Pancreas (tissue), 10 donors: ENCODE measurements at regions not wholly inside any gene's neighbourhood (a gene's known extent, or its start where the extent isn't known, plus 50 kb on each side); places are given as distances from the start of the nearest gene placed in this dataset.
"Not testable (repeated sequence)": the region's sequence is repeated elsewhere in the genome, so short reads cannot be mapped to it uniquely, and the experiment has no call there.

ENCODE experiments used
- ATAC-seq, 4 donors: fragments of 200-7000 bp; cut with Tn5 transposase; one replicate each; pipeline versions ENCODE4 v1.8.0 to v1.9.1; 2020; ENCODE audit warnings: mild to moderate bottlenecking in 4 of 4, moderate library complexity in 4 of 4
- DNase-seq, 6 donors: peaks; one replicate each; pipeline ENCODE4 v3.0.0-alpha.2; 2020
- FAIRE-seq: peaks from 2 replicates; lab custom pipeline; 2012; peaks lifted over from hg19 to GRCh38; lab: Jason Lieb, UNC
- H3K27ac ChIP-seq, 4 donors: fragments of 200-600 bp; sonication (generic); 1 replicate in 3 of 4; 2 replicates in 1 of 4; pipeline versions ENCODE4 v1.5.0 to v1.8.0; 2020
- H3K27me3 ChIP-seq, 4 donors: fragments of 200-600 bp; one replicate each; pipeline ENCODE4 v1.8.0; 2021
- H3K36me3 ChIP-seq, 3 donors: fragments of 200-600 bp; sonication (generic) in 1 of 3; one replicate each; pipeline versions ENCODE4 v1.5.0 to v1.8.0; 2020 to 2021
- H3K4me1 ChIP-seq, 3 donors: fragments of 200-600 bp; one replicate each; pipeline ENCODE4 v1.8.0; 2021
- H3K4me3 ChIP-seq, 4 donors: fragments of 200-600 bp; sonication (generic) in 2 of 4; one replicate each; pipeline versions ENCODE4 v1.5.0 to v1.8.0; 2020 to 2021
- H3K9me3 ChIP-seq, 4 donors: fragments of 200-600 bp; one replicate each; pipeline ENCODE4 v1.8.0; 2021
- WGBS, 2 donors: extraction: QIAGEN DNeasy Blood & Tissue Kit; methylation state at CpG; one replicate each; pipeline ENCODE4 v1.1.7; 2013; 5-methylcytosine and 5-hydroxymethylcytosine counted together
- intact Hi-C, 3 donors: fragments of 100-400 bp; cut with DNase I; formaldehyde crosslinking; loops; one replicate each; pipeline versions ENCODE4 v1.11.1 to v1.14.2; 2022
- TF ChIP-seq, protein P1 (sequence below), 4 donors: fragments of 200-600 bp; sonication (generic) in 3 of 4; IDR thresholded peaks; one replicate each; pipeline versions ENCODE4 v1.5.0 to v1.8.0; 2021; ENCODE audit warnings: antibody characterized with exemption in 4 of 4
- donor health status: healthy with polysubstance abuse.
- donor health status: DM: no; HTN: no; CAD: no; lungs with moderate emphysema.
- donor health status: DM: no; HTN: no; CAD: no.
- donor health status: control.
- donor health status: control.
- donor health status: Bipolar disorder and iron deficiency.
- donor health status: DM: yes; HTN: yes; CAD: no.
- donor health status: DM: no; HTN: no; CAD: no.
- donor health status: DM: no; HTN: no; CAD: no.
- donor health status: DM: yes; HTN: yes; CAD: no.

DNA sequence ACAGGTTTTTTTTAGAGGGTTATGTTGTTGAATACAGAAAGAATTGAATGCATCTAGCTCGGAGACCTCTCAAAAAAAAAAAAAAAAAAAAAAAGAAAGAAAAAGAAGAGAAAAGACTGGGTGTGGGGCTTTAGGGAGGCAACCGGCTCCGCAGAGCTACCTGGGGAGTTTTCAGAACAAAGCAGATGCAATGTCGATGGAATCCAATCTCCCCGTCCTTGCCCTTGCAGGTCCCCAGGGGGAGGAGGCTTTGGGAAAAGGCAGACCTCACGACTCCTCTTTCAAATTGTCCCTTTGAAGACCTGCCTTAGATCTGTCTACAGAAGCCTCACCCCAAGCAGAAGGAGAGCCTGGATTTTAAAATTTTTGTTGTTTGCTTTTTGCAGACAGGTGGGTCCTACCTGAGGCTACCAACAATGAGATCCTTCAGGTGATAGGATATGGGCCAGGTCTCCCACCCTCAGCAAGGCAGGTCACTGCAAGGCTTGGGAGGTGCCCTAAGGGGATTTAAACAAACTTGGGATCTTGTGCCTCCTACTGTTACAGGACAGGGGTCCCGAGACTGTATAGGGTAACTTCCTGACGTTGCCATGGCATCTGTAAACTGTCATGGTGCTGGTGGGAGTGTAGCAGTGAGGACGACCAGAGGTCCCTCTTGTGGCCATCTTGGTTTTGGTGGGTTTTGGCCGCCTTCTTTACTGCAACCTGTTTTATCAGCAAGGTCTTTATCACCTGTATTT lies 75.2 kb upstream of the PRKX start:
- FAIRE-seq = no peak
- WGBS, 2 donors = 13 to 16% methylated on average over 10 of the region's 10 CpGs

DNA sequence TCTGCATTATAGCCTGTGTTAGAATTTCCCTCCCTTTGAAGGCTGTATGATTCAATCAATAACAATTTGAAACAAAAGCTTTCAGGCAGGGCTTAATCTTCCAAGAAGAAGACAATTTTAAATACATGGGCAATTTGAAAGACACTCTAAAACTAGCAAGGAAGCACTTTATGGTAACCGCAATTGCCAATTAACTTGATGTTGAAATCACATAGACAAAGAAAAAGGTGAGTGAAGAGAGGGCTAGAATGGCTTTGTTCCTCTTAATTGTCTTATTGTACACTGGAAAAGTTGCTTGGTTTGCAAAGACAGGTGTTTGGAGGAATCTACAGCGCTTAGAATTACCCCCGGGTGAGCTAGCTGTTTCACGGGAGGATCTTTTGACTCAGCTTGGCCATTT lies 74.4 kb upstream of the PRKX start:
- H3K27ac ChIP-seq = no peak overlapping the region
- no peak overlapping the region for H3K4me3 ChIP-seq
- no peaks in the 10 kb centered on the region for H3K4me1 ChIP-seq
- 35 to 53% methylated on average over 4 of the region's 4 CpGs for WGBS, 2 donors
- ATAC-seq (no peak), DNase-seq (no peak), FAIRE-seq (no peak)
- no peaks in the 10 kb centered on the region for H3K36me3 ChIP-seq
- intact Hi-C loops = no loop called here
- H3K9me3 ChIP-seq = no peaks in the 10 kb centered on the region
- TF ChIP-seq, protein P1, sequence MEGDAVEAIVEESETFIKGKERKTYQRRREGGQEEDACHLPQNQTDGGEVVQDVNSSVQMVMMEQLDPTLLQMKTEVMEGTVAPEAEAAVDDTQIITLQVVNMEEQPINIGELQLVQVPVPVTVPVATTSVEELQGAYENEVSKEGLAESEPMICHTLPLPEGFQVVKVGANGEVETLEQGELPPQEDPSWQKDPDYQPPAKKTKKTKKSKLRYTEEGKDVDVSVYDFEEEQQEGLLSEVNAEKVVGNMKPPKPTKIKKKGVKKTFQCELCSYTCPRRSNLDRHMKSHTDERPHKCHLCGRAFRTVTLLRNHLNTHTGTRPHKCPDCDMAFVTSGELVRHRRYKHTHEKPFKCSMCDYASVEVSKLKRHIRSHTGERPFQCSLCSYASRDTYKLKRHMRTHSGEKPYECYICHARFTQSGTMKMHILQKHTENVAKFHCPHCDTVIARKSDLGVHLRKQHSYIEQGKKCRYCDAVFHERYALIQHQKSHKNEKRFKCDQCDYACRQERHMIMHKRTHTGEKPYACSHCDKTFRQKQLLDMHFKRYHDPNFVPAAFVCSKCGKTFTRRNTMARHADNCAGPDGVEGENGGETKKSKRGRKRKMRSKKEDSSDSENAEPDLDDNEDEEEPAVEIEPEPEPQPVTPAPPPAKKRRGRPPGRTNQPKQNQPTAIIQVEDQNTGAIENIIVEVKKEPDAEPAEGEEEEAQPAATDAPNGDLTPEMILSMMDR (IDR thresholded peaks at IDR 0.05) = no peak
- H3K27me3 ChIP-seq = peaks cover 0 to 4% (median 0%) of the 10 kb centered on the region in 4 donors

More for the DNA sequence above, 75.2 kb upstream of the PRKX start:
- DNase-seq (no peak), ATAC-seq (no peak)
- Histone ChIP-seq H3K4me1 (no peaks in the 10 kb centered on the region), H3K4me3 (no peak overlapping the region), H3K9me3 (no peaks in the 10 kb centered on the region), H3K36me3 (no peaks in the 10 kb centered on the region), H3K27ac (no peak overlapping the region), H3K27me3 (peaks cover 0 to 4% (median 0%) of the 10 kb centered on the region in 4 donors)
- TF ChIP-seq, protein P1 (IDR thresholded peaks at IDR 0.05) = no peak
- intact Hi-C loops = no loop called here

DNA sequence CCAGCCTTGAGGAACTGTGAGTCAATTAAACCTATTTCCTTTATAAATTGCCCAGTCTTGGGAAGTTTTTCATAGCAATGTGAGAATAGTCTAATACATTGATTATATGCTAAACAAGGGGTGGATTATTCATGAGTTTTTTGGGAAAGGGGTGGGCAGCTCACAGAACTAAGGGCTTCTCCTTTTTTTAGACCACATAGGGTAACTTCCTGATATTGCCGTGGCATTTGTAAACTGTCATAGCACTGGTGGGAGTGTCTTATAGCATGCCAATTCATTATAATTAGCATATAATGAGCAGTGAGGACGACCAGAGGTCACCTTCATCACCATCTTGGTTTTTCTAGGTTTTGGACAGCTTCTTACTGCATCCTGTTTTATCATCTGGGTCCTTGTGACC lies 72.4 kb upstream of the PRKX start:
- intact Hi-C loops, H3K27me3 ChIP-seq, ATAC-seq, DNase-seq, H3K9me3 ChIP-seq, H3K4me1 ChIP-seq, FAIRE-seq, H3K36me3 ChIP-seq, H3K4me3 ChIP-seq, H3K27ac ChIP-seq: not testable (repeated sequence)
- WGBS, 2 donors = 48 to 49% methylated on average over 2 of the region's 2 CpGs

DNA sequence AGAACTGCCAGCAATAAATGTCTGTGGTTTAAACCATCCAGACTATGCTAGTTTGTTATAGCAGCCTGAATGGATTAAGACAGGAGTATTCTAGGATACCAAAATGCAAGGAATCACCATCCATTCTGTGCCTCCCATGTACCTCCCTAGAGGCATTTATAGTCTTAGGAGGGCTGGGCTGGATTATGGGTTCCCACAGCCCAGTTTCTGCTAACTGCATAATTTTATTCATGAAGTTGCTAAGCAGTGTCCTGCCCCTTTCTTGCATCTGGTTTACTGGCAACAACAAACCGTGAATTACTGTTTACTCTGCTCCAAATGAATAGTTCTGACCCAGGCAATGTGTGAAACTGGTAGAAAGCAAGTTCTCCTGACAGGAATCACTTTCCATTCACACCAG lies 67.1 kb upstream of the PRKX start:
- H3K27me3 ChIP-seq = no peaks in the 10 kb centered on the region
- no peaks in the 10 kb centered on the region for H3K4me1 ChIP-seq
- TF ChIP-seq, protein P1 (IDR thresholded peaks at IDR 0.05) = no peak
- no peak for FAIRE-seq
- no peak for ATAC-seq
- DNase-seq = no peak
- WGBS, 2 donors = 0 to 6% methylated on average over 1 of the region's 1 CpG
- no peaks in the 10 kb centered on the region for H3K36me3 ChIP-seq
- no peak overlapping the region for H3K4me3 ChIP-seq
- intact Hi-C loops = no loop called here
- H3K27ac ChIP-seq = no peak overlapping the region
- H3K9me3 ChIP-seq = no peaks in the 10 kb centered on the region

DNA sequence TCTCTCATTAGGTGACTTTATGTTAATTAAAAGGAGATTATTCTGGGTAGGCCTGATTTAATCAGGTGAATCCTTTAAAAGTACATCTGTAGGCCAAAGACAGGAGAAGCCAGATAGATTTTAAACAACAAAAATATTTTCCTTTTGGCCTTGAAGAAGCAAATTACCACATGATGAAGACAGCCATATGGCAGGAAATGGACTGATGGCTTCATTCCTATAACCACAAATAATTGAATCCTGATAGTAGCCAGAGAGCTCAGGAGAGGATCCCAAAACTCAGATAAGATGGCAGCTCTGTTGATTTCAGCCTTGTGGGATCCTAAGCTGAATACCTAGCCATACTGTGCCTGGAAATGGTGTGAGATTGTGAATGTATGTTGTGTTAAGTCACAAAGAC lies 66.1 kb upstream of the PRKX start:
- FAIRE-seq = no peak
- no peak overlapping the region for H3K4me3 ChIP-seq
- no peaks in the 10 kb centered on the region for H3K9me3 ChIP-seq
- no peak for DNase-seq
- intact Hi-C loops = no loop called here
- no peak overlapping the region for H3K27ac ChIP-seq
- no peaks in the 10 kb centered on the region for H3K36me3 ChIP-seq
- TF ChIP-seq, protein P1 (IDR thresholded peaks at IDR 0.05) = no peak
- no peaks in the 10 kb centered on the region for H3K27me3 ChIP-seq
- no peak for ATAC-seq
- no peaks in the 10 kb centered on the region for H3K4me1 ChIP-seq
